ENCODE measurements at regions not wholly inside any gene's neighbourhood (a gene's known extent, or its start where the extent isn't known, plus 50 kb on each side); places are given as distances from the start of the nearest gene placed in this dataset.

DNA sequence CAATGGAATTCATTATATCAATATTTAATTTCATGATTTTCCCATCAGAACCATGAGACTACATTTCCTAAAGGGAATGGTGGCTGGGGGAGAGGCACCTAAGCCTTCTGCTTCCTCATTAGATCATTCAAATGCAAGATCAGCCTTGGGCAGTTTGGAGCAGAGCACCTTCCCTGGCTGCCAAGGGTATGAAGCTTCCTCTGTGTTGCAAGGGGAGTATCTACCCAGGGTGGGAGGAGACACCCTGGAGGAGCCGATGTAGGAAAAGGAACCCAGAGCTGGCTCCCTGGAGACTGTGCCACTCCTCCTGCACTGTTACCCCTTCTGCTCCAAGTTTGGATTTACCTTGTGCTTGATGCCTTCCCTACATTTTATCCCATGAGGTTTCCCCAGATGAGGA, 299.7 kb upstream of the PRDM1 start:
- DNase-seq, result no peak

DNA sequence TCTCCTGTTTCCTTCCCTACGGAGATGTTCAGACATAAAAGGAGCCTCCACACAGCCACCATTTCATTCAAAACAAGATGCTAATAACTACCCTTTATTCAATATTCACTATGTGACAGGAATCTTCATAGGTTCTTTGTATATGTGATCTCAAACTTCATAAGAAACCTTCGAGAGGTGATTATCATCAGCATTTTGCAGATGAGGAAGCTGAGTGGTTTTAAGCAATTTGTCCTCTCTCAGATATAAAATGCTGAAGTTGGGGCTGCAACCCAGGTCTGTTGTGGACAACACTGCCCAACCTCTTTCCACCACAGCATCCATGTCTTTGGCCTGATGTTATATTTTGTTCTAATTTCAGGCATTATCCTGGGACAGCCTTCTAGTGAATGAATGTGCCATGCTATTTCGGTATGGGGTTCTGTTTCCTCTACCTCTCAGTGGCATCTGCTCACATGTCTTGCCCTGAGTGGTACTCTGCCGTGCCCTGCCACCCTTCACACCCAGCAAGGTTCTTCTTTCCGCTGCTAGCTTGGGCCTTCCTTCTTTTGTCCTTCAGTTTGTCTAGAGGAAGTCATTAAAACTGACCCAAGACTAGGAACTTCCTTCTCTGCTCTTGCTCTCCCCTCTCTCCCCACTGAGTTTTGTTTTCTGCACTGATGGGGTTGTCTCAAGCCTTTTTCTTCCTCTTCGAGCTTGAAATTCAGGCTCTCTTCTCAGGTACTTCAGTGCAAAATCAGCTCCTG, 300.9 kb upstream of the PRDM1 start:
- no peak for DNase-seq

DNA sequence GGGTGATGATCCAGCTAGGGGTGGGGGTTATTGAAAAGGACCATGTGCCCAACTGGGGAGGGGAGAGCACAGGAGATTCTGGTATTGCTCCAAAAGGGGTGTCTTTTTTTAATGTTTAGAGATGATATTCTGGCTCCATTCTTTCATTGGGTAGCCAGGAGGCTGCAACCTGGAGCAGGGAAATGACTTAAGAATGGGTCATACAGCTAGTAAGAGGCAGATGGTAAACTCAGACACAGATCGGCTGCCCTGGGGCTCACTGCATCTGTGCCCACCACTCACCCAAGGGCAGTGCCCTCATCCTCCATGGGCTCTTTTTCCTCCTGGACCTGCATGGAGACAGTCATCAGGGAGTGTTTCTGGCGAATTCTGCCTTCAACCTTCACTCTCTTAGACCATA, 302.0 kb upstream of the PRDM1 start:
- DNase-seq, result no peak

DNA sequence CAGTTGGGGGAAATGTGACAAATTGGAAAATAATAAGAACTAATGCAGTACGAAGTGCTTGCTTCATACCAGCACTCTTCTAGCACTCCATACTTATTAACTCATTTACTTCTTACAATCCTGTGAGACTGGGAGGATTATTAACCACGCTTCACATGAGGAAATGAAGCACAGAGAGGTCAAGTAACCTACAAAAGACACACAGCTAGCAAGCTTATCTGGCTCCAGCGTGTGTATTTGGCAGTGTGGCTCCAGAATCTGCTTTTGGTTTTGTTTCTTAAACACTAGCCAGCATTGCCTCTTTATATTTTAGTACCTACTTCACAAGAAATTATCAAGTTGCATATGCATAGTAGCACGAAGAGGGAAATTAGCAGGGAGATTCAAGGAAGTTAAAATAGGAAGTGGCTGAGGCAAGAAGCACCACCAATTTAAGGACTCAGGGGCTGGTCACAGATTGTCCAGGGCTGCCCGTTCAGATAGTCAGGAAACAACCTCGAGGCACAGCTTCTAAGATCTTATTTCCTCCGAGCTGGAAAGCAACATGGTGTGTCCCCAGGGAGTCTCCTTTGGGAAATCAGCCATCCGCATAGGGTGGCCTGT, 302.7 kb upstream of the PRDM1 start:
- no peak for DNase-seq

DNA sequence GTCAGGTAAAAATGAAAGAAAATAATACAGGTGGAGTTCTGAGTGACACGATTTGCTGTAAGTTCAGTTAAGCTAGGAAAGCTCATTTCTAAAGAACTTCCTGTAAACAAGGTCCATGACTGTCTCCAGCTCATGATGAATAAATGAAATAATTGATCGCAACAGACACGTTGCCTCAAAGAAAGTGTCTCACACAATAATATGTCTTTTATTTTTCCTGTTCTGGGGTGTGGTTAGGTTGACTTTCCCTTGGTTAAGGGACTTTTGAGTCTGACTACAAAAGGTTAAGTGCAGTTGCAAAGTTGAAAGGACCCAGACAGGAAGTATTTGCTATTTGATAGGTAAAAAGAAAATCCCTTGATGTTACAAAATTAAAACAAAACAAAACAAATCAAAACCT, 304.2 kb upstream of the PRDM1 start:
- DNase-seq, result peak; percentile 27

DNA sequence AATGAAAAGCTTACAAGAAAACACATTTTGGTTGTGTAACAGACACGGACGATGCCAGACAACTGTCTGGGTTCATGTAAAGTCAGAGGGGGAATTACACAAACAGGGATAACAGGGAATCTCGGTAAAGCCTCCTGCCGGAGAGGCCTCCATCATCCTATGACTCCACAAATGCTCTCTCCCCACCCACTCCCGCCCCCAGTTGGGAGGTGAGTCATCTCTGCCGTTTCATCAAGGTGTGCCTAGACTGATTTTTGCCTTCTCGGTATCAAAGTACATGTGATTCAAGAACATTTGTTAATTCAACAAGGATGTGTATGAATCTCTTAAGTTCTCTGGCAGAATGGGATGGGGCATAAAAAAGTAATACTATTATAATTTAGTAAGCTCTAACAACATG, 304.9 kb upstream of the PRDM1 start:
- DNase-seq, result peak; percentile 59

DNA sequence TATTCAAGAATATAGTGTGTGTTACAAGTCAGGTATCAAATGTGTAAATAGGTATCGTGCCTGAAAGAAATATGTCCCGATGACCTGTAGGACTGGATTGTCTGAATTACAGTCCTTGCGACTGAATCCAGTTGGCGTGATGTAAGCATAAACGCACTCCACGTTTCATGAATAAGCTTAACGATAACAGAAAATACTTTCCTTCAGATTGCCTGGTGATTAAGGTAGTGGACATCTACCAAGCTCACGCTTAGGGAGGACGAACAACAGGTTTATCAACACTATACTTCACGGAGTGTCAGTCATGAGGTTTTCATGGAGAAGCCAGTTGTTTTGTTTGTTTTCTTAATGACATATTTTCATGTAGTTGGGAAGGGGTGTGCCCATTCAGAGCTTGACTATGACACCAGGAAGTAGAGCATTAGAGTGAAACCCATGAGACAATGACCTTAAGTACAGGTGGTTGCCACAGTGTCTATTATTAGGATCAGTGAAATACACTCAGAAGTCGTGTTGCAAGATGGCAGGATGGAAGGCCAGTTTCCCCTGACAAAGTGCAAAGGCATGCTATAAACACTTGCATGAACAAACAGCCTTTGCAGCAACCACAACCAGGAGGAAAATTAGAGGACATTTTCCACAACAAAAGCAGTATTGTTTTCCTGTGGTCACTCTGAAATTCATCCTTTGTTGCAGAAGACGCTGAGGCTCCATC, 305.8 kb upstream of the PRDM1 start:
- DNase-seq, result no peak

DNA sequence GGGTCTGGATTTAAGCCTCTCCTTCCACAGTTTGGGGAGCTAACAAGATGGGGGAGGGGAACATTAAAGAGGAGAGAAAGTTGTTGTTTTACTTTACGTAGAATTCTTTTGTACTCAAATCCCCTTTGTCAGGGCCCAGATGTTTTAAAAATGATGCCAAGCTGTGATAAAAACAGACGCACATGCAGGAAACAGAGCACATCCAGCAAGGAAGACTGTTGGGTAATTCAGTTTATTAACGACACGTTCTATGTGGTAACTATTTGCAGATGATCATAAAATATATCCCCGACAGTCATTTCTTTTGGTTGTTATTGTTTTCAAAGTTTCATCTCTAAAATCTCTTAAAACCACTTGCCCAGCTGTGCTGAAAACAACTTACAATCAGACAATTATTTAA, 307.0 kb upstream of the PRDM1 start:
- DNase-seq, result no peak

DNA sequence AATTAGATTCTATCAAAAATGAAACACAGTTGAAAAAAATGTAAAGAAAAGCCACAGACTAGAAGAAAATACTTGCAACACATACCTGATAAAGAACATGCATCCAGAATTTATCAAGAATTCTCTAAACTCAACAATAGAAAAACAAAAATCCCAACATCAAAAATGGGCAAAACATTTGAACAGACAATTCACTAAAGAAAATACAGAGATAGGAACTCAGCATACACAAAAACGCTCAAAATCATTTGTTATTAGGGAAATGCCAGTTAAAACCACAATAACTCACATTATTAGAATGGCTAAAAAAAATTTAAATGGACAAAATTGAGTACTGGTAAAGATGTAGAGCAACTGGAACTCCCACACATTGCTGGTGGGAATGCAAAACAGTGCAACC, 311.0 kb upstream of the PRDM1 start:
- no peak for DNase-seq

DNA sequence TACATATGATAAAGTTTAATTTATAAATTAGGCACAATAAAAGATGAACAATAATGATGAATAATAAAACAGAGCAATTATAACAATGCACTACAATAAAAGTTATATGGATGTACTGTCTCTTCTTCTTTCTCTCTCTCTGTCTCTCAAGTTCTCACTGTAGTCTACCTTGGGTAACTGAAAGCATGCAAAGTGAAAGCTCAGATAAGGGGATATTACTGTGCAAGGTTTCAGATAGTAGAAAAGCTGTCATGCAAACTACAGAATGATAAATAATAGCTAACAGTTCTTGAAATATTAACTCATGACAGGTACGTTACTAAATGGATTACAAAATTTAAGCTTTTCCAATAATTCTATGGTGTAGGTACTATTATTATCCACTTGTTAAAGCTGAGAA, 311.9 kb upstream of the PRDM1 start:
- no peak for DNase-seq

DNA sequence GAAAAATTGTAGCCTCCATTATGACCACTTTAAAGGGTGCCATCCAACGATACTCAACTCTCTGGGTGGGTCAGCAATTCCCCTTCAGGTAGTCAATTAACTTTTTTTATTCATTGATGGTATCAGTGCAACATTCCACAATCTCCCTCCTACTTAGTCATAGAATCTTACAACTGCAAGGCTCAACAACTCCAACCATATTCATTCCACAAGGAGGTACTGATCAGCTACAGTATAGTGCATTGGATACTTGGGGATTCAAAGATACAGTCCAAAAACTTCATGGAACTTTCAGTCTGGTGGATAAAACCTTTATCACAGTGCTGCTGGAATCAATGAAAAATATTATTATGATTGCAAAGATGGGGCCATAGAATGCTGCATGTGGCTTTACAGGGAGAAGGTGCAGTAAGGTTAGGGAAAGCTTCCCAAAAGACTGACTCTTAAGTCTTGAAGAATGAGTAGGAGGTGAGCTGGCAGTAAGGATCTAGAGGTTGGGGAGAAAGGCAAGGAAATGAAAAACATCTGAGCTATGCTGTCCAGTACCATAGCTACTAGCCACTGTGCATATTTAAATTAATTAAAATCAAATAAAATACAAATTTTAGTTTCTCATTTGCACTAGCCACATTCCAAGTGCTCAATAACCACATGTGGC, 314.7 kb upstream of the PRDM1 start:
- DNase-seq, result no peak

DNA sequence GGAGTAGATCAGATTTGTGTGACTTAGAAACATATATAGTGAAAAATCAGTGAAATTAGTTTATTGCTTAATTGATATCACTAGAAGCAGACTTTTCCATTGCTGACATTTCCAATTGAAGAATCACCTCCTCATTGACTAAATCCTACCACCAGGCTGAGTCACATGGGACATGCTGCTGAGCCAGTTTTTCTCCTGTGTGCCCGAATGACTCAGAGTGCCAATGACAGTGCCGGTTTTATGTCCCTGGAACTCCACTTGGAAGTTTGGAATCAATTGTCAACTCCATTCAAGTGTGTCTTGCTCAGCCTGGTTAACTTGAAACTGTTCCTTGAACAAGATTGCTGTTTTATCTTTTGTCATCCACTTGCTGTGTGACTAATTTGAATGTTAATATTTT, 316.1 kb upstream of the PRDM1 start:
- DNase-seq, result no peak

DNA sequence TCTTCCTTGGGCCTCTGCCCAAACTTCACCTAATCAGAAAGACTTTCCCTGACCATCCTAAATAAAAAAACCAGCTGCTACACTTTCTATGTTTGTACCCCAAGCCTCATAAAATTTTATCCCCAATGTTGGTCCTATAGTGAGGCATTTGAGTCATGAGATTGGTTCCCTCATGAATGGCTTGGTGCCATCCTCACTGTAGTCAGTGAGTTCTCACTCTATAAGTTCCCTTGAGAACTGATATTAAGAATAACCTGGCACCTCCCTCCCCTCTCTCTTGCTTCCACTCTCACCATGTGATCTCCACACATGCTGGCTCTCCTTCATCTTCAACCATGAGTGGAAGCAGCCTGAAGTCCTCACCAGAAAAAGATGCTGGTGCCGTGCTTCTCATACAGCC, 316.9 kb upstream of the PRDM1 start:
- no peak for DNase-seq

DNA sequence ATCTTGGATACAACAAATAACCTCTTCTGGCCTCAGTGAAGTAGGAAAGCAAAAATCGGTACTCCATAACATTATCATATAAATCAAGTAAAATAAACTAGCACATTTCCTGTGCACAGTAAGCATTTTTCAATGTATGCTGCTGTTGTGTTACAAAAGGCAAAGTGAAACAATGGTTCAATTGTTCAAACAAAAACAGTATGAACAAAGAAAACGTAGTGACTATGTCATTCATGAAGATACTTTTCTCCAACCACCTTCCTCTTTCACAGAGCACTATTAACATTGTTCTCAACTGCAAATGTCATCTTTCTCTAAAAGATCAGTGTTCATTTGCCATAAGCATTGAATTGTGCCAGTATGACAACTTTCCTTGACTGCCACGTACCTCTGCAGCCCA, 318.6 kb upstream of the PRDM1 start:
- no peak for DNase-seq

DNA sequence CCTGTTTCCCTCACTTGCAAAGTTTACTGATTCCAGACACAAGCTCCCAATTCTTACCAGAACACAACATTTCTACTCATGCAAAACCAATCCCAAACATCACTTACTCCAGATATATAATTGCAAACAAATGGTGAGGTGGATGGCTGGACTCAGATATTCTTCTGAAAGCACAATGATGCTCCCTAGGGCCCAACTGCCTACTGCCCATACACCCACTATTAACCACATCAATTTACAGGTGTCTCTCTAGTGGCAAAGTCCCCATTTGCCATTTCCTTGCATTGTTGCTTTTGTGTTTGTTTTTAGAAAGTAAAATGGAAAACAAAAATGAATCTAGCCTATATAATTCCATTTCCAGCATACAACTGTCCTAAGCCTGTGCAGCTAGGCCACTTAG, 320.9 kb upstream of the PRDM1 start:
- no peak for DNase-seq

DNA sequence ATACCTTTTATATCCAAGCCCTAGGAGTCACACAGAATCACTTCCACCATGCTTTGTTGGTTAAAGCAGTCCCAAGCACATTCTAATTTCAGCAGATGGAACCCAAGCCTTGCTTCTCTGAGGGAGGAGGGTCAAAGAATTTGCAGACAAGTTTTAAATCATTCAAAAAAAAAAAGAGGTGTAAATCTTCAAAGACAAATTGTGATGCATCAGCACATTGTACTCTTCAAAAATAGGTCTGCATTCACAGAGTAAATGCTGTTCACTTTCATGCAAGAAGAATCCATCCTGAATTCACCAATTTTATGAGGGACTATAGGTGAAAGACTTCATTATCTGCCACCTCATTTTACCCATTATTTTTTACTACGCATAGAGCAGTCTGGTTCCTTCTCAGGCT, 321.8 kb upstream of the PRDM1 start:
- DNase-seq, result no peak

DNA sequence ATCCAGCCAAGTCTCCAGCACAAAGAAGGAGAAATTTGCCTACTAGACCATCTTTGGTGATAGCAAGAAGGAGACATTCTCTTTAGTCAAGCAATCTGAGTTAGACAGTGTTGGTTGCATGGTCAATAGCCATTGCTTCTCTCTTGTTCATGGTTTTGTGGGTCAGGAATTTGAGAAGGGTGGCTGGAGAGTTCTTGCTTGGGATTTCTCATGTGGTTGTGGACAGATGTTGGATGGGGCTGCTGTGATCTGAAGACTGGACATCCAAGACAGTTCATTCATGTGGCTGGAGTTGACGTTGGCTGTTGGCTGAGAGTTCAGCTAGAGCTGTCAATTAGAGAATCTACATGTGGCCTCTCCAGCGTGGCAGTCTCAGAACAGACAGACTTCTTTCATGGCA, 322.3 kb upstream of the PRDM1 start:
- DNase-seq, result no peak

DNA sequence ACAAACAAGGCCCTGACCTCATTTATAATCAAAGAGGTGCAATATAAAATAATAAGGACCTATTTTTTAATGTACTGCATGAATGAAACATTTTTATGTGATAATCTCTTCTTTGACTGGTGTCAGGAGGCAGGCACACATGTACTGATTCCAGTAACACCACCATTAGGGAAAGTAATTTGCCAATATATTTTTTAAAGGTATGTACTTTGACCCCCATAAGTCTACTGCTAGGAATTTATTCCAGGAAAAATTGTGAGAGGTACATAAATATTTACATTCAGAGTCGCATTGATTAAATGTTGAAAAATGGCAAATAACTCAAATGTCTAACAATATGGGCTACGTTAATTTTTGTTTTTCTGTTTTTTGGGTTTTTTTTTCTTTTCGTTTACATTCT, 325.4 kb upstream of the PRDM1 start:
- no peak for DNase-seq

DNA sequence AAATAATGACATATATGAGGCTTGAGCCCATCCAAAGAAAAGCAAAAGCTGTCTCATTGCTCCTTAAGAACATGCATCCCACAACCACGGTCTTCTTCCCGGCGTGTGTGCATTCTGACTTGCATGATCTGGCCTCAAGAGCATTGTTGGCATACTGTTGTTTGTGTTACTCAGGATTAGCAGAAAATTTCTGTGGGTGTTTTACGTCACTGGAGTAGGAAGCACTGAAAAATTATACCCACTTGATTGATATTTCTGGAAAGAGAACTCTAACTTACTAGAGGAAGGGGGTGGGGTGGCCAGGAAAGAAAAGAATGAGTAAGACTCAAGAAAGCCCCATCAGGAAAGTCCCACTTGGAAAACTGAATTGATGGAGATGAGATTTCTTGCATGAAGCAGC, 326.2 kb upstream of the PRDM1 start:
- no peak for DNase-seq

DNA sequence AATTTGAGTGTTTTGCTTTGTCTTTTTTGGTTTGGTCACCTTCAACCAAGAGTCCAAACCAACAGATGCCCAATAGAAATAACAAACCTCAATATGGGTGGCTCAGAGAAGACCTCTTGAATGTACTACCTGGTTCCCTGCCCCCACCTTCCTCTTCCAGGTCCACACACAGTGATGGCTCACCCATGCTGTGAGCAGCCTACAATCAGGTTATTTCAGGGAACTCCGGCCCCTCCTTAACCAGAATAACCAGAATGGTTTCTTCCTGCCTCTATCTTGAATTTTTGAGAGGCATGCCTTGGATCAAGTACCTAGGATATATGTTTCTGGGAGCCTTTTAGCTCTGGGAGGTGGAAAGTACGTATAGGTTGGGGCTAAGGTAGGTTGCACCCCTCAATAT, 327.1 kb upstream of the PRDM1 start:
- no peak for DNase-seq

DNA sequence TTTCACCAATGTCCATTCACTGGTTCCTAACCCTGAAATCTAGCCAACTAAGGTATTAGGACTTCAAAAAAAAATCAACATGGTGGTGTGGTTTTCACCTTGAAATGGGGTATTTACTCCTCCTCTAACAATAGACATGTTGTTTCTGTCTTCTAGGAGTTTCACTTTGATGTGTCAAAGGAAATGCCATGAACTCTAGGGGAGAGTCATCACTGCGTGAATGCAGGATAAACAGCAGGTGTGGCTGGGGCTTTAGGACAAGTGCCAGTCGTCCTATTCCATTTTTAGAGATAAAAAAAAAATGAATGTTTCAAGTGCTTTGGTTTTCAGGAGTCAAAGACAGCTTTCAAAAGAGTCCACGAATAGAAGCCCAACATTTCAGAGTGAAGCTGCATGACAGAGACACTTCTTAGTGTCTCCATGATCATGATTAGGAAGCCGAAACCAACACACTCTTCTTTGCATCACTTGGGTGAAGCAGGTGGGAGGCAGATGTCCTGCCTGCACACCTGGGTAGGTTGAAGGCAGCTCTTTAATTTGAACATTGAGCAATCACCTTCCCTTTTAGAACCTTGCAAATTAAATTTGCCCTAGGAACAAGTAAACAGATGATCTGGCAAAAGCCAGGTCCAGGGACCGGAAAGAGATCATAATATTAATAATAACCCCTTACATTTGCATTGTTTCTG, 328.5 kb upstream of the PRDM1 start:
- peak; percentile 79 for DNase-seq

DNA sequence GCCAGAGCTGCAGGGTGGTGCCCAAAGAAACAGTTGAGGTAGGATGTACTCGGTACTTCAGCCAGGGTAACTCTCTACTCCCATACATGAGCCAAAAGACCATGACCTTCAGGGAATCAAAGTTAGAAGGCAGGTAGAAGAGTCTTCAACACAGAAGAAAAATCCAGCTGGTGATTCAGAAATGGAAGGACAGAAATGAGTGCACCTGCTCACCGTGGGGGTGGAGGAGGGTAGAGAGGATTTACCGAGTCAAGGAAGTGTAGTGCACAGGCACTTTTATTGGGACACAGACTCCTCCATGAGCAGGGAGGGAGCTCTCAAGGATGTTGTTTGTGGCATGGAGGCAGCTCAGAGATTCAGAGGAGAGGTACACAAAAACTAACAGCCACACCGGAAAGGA, 330.3 kb upstream of the PRDM1 start:
- peak; percentile 48 for DNase-seq

DNA sequence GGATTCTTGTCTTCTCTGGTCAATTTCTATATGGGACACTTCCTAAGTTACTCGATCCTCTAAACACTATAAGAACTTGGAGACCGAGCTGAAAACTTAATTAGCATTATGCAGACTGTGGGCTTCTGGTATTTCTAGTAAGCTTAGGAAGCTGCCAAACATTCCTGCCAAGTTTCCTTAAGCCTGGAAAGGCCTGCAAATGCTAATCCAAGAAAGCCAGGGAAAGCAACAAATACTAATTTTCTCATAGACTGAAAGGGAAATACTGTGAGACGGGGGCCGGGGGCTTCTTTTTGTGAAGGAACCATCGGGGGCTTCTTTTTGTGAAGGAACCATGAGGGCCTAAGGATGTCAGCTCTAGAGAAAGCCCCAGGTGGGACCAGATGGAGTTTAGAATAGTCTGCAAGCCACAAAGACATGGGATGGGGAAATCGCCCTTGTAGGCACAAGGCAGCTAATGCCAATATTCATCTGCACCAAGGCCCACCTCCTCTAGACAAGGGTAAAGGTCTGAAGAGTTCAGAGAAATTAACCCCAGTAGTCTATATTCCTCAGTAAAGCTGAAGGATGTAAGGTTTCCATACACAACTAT, 332.4 kb upstream of the PRDM1 start:
- DNase-seq, result no peak
